BLaER1 treated with 17β-estradiol and CSF1 and Interleukin-3, amounts not matched to agents 10 nM and 100 nM (cell line): ENCODE measurements at regions not wholly inside any gene's neighbourhood (a gene's known extent, or its start where the extent isn't known, plus 50 kb on each side); places are given as distances from the start of the nearest gene placed in this dataset.

Source experiments
- H3K27ac ChIP-seq, 11 experiments: shearing (Covaris generic); formaldehyde crosslinking; 2 replicates each; pipeline ENCODE4 v1.8.1; 2022
- H3K27me3 ChIP-seq, 11 experiments: shearing (Covaris generic); formaldehyde crosslinking; 2 replicates each; pipeline ENCODE4 v1.8.1; 2022
- H3K36me3 ChIP-seq, 11 experiments: shearing (Covaris generic); formaldehyde crosslinking; 2 replicates each; pipeline ENCODE4 v1.8.1; 2022
- H3K4me1 ChIP-seq, 10 experiments: shearing (Covaris generic); formaldehyde crosslinking; 2 replicates each; pipeline ENCODE4 v1.8.1; 2022
- H3K4me2 ChIP-seq, 11 experiments: shearing (Covaris generic); formaldehyde crosslinking; 2 replicates each; pipeline ENCODE4 v1.8.1; 2022
- H3K4me3 ChIP-seq, 10 experiments: shearing (Covaris generic); formaldehyde crosslinking; 2 replicates each; pipeline ENCODE4 v1.8.1; 2022
- H3K9ac ChIP-seq, 11 experiments: shearing (Covaris generic); formaldehyde crosslinking; 2 replicates each; pipeline ENCODE4 v1.8.1; 2022
- H3K9me3 ChIP-seq, 11 experiments: shearing (Covaris generic); formaldehyde crosslinking; replicated peaks in 1 of 11; 2 replicates each; pipeline ENCODE4 v1.8.1; 2022
- H4K20me1 ChIP-seq, 11 experiments: shearing (Covaris generic); formaldehyde crosslinking; 2 replicates each; pipeline ENCODE4 v1.8.1; 2022
- Cebpa-rat ChIP-seq, 11 experiments: shearing (Covaris generic); IDR thresholded peaks; 2 replicates each; pipeline ENCODE4 v1.8.1; 2022

DNA sequence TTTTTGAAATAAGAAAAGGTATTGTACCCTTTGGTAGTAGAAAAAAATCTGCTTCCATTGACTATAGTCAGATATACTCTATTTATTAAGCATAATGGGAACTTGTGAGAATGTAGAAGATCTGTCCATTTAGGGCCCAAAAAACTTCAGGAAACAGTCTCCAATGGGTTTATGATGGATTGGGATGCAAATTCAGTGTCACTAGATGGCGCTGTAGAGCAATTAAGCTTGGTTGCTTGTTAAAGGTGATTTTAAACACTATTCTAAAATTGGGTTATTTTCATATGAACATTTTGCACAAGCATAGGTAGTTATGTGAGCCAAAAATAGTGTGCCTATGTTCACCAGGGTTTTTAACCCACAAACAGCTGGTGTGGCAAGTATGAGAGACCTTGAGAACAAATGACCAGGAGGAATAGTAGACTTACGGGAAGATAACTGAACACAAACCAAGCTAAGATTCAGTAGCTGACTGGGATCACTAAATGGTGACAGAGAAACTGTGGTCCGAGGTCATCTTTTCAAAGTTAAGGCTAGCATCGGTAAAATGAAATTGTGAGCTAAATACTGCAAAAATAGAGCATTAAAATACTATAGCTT, 80.3 kb upstream of the LSM6 start:
- no peak overlapping the region for H3K27ac ChIP-seq
- H3K4me1 ChIP-seq, result no peaks in the 10 kb centered on the region; a peak in 1 of 20 replicates
- TF ChIP-seq Cebpa-rat (IDR thresholded peaks at IDR 0.05), result no peak
- no peaks in the 10 kb centered on the region for H3K9me3 ChIP-seq
- H3K4me3 ChIP-seq, result no peak overlapping the region
- no peak overlapping the region for H3K9ac ChIP-seq
- H3K27me3 ChIP-seq, result no peaks in the 10 kb centered on the region
- H3K36me3 ChIP-seq, result no peaks in the 10 kb centered on the region
- H3K4me2 ChIP-seq, result no peak overlapping the region
- H4K20me1 ChIP-seq, result no peaks in the 10 kb centered on the region

DNA sequence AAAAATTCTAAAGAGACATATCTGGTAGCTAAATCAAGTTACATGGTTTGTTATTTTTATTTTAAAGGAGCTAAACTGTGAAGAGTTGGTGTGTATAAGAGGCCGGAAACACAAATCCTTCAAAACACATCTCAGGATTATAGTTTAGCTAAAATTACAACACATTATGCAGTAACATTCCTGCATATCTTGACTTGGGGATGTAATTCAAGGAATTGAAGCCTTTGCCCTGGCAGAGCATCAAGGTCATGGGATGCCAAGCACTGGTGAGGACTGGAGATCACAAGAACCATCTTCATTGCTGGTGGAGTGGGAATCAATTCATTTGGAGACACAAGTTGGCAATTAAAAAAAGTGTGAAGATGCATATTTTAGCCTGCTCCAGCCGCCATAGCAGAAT, 86.8 kb upstream of the LSM6 start:
- Histone ChIP-seq H3K9me3 (no peaks in the 10 kb centered on the region), H3K27ac (no peak overlapping the region), H3K4me1 (no peaks in the 10 kb centered on the region; a peak in 1 of 20 replicates), H3K4me3 (no peak overlapping the region), H3K9ac (no peak overlapping the region), H3K27me3 (no peaks in the 10 kb centered on the region), H3K36me3 (no peaks in the 10 kb centered on the region), H4K20me1 (no peaks in the 10 kb centered on the region), H3K4me2 (no peak overlapping the region)
- TF ChIP-seq Cebpa-rat (IDR thresholded peaks at IDR 0.05), result no peak

DNA sequence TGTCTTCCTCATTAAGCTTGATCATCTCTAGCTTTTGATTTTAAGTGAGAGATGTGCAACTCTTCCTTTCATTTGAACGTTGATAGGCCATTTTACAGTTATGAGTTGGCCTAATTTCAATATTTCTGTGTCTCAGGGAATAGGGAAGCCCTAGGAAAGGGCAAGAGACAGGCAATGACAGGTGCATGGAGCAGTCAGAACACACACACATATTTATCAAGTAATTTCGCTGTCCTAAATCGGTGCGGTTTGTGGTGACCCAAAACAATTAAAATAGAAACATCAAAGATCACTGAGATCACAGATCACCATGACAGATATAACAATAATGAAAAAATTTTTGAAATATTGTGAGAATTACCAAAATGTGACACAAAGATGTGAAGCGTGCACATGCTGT, 87.7 kb upstream of the LSM6 start:
- H3K36me3 ChIP-seq, result no peaks in the 10 kb centered on the region
- no peak for TF ChIP-seq Cebpa-rat (IDR thresholded peaks at IDR 0.05)
- H3K9me3 ChIP-seq, result no peaks in the 10 kb centered on the region
- no peaks in the 10 kb centered on the region for H3K27me3 ChIP-seq
- H3K4me2 ChIP-seq, result no peak overlapping the region
- H3K4me1 ChIP-seq, result no peaks in the 10 kb centered on the region; a peak in 1 of 20 replicates
- no peak overlapping the region for H3K4me3 ChIP-seq
- no peak overlapping the region for H3K27ac ChIP-seq
- no peaks in the 10 kb centered on the region for H4K20me1 ChIP-seq
- no peak overlapping the region for H3K9ac ChIP-seq

DNA sequence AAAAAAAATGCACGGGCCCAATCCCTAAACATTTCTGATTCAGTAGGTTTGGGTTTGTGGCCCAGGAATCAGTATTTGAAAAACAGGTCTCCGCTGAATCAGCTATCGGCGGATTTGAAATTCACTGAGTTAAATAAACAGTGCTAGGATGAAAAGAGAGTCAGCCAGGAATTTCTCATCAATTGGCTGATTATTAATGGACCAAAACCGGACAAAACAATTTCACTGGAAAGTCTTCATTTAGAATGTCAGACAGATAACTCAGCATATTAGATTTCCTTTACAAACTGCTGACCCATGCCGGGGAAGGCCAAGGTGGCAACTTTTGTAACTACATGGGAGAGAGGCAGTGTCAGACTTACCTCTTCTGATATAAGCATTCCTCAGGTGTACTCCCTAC, 99.4 kb upstream of the LSM6 start:
- no peak overlapping the region for H3K4me3 ChIP-seq
- no peaks in the 10 kb centered on the region for H4K20me1 ChIP-seq
- H3K27ac ChIP-seq, result no peak overlapping the region
- H3K9me3 ChIP-seq, result no peaks in the 10 kb centered on the region
- no peaks in the 10 kb centered on the region for H3K36me3 ChIP-seq
- peaks cover 9 to 23% (median 10%) of the 10 kb centered on the region in 10 experiments for H3K4me1 ChIP-seq
- peaks cover 0 to 13% (median 7%) of the 10 kb centered on the region in 11 experiments; a peak in 7 of 22 replicates for H3K27me3 ChIP-seq
- no peak overlapping the region for H3K4me2 ChIP-seq
- H3K9ac ChIP-seq, result no peak overlapping the region
- no peak for TF ChIP-seq Cebpa-rat (IDR thresholded peaks at IDR 0.05)

DNA sequence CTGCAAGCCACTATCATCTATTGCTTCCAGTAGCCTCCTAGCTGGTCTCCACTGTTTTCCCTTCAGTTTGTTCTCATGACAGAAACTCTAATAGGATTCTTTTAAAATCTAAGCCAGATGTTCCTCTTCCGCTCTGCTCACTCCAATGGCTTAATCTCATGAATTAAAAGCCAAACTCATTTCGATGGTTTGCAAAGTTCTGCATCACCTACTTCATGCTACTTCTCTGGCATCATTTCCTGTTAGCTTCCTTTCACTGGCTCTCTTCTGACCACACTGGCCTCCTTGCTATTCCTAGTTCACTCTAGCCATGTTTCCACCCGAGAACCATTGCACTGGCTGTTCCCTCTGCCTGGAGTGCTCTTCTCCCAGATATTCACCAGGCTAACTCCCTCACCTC, 102.0 kb upstream of the LSM6 start:
- no peaks in the 10 kb centered on the region for H4K20me1 ChIP-seq
- H3K27me3 ChIP-seq, result peaks cover 0 to 14% (median 8%) of the 10 kb centered on the region in 11 experiments; a peak in 7 of 22 replicates
- H3K4me1 ChIP-seq, result peaks cover 9 to 23% (median 10%) of the 10 kb centered on the region in 10 experiments
- H3K36me3 ChIP-seq, result no peaks in the 10 kb centered on the region
- no peak overlapping the region for H3K27ac ChIP-seq
- no peak overlapping the region for H3K9ac ChIP-seq
- peak overlapping the region; percentile 21 to 66 (median 50) for H3K4me2 ChIP-seq
- no peak for TF ChIP-seq Cebpa-rat (IDR thresholded peaks at IDR 0.05)
- no peak overlapping the region for H3K4me3 ChIP-seq
- H3K9me3 ChIP-seq, result no peaks in the 10 kb centered on the region

DNA sequence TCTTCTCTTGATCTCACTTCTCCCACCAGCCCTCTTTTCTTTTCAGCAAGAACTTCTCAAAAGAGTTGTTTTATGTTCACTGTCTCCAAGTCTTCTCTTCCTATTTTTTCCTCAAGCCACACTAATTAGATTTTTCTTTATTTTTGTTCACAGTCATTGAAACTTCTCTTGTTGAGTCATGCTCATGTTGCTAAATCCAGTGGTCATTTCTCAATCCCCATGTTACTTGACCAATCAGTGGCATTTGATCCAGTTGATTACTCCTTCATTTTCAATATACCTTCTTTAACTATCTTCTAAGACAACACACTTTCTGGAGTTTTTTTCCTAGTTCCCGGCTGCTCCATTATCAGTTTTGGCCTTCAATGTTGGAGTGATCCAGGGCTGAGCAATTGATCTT, 103.1 kb upstream of the LSM6 start:
- H3K9ac ChIP-seq, result no peak overlapping the region
- no peaks in the 10 kb centered on the region for H4K20me1 ChIP-seq
- no peaks in the 10 kb centered on the region for H3K9me3 ChIP-seq
- peaks cover 9 to 23% (median 10%) of the 10 kb centered on the region in 10 experiments for H3K4me1 ChIP-seq
- no peak overlapping the region for H3K4me3 ChIP-seq
- TF ChIP-seq Cebpa-rat (IDR thresholded peaks at IDR 0.05), result no peak
- peaks cover 0 to 14% (median 8%) of the 10 kb centered on the region in 11 experiments; a peak in 7 of 22 replicates for H3K27me3 ChIP-seq
- H3K36me3 ChIP-seq, result no peaks in the 10 kb centered on the region
- peak overlapping the region in 4 of 11 experiments; percentile 8 to 38 (median 20); a peak in 6 of 22 replicates for H3K4me2 ChIP-seq
- H3K27ac ChIP-seq, result no peak overlapping the region

DNA sequence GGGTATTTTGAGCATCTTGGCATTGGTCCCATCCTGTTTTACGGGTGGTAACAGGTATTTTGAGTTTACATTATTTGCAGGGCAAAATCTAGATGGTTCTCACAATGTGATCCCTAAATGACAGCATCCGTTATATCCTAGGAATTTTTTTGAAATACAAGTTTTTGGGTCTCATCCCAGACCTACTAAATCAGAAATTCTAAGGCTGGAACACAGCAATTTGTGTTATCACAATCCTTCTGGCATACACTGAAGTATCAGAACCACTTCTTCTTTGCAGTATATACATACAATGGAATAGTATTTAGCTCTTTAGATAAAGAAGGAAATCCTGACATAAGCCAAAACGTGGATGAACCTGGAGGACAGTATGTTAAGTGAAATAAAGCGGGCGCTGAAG, 104.1 kb upstream of the LSM6 start:
- no peak overlapping the region for H3K4me3 ChIP-seq
- no peak for TF ChIP-seq Cebpa-rat (IDR thresholded peaks at IDR 0.05)
- H3K27me3 ChIP-seq, result peaks cover 0 to 14% (median 8%) of the 10 kb centered on the region in 11 experiments; a peak in 7 of 22 replicates
- no peak overlapping the region for H3K4me2 ChIP-seq
- H3K36me3 ChIP-seq, result no peaks in the 10 kb centered on the region
- H3K4me1 ChIP-seq, result peaks cover 9 to 23% (median 10%) of the 10 kb centered on the region in 10 experiments
- no peaks in the 10 kb centered on the region for H4K20me1 ChIP-seq
- peaks cover 0 to 2% (median 0%) of the 10 kb centered on the region in 11 experiments; a peak in 1 of 22 replicates for H3K9me3 ChIP-seq
- H3K9ac ChIP-seq, result no peak overlapping the region
- no peak overlapping the region for H3K27ac ChIP-seq

DNA sequence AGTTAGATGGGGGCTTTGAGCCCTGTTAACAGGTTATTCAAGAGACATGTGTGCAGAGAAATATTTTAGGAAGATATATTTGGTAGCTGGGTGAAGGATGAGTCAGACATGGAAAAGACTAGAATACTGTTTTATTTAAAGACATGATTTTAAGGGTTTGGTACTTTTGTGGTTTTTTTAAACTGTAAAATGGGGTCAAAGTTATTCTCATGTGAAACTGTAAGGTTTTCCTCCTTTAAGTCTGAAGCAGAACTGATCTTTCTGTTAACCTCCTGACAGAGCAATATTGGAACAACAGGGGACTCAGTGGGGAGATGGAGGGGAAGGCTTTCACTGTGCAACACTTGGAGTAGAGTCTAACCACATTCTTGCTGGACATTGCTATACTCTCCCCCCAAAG, 112.4 kb upstream of the LSM6 start:
- H3K36me3 ChIP-seq, result no peaks in the 10 kb centered on the region
- no peaks in the 10 kb centered on the region for H4K20me1 ChIP-seq
- H3K27ac ChIP-seq, result no peak overlapping the region
- peaks cover 29 to 43% (median 34%) of the 10 kb centered on the region in 10 experiments for H3K4me1 ChIP-seq
- H3K4me2 ChIP-seq, result peak overlapping the region; percentile 41 to 75 (median 62)
- no peak for TF ChIP-seq Cebpa-rat (IDR thresholded peaks at IDR 0.05)
- H3K27me3 ChIP-seq, result no peaks in the 10 kb centered on the region
- no peak overlapping the region for H3K4me3 ChIP-seq
- H3K9ac ChIP-seq, result no peak overlapping the region
- peaks cover 0 to 5% (median 0%) of the 10 kb centered on the region in 11 experiments; a peak in 1 of 22 replicates for H3K9me3 ChIP-seq

DNA sequence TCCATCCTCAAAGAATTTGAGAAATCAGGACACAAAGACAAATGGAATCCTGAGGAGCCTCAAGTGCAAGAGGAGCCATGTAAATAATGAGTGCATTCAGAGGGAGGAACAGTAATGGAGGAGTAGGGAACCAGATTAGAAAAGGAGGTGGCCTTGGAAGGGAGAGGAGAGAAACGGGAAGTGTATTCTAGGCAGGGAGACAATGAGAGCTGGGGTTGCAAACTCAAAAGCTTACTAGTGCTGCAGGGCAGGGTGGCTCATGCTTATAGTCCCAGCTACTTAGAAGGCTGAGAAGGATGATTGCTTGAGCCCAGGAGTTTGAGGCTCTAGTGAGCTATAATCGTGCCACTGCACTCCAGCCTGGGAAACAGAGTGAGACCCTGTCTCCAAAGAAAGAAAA, 113.2 kb upstream of the LSM6 start:
- H3K4me2 ChIP-seq, result peak overlapping the region in 10 of 11 experiments; percentile 41 to 75 (median 64); a peak in 13 of 22 replicates
- TF ChIP-seq Cebpa-rat (IDR thresholded peaks at IDR 0.05), result no peak
- H3K27me3 ChIP-seq, result no peaks in the 10 kb centered on the region
- no peak overlapping the region for H3K4me3 ChIP-seq
- H4K20me1 ChIP-seq, result no peaks in the 10 kb centered on the region
- no peak overlapping the region for H3K9ac ChIP-seq
- peaks cover 0 to 5% (median 0%) of the 10 kb centered on the region in 11 experiments; a peak in 1 of 22 replicates for H3K9me3 ChIP-seq
- peaks cover 29 to 43% (median 34%) of the 10 kb centered on the region in 10 experiments for H3K4me1 ChIP-seq
- H3K36me3 ChIP-seq, result no peaks in the 10 kb centered on the region
- H3K27ac ChIP-seq, result no peak overlapping the region
